GM12873 (cell line): ENCODE measurements at regions not wholly inside any gene's neighbourhood (a gene's known extent, or its start where the extent isn't known, plus 50 kb on each side); places are given as distances from the start of the nearest gene placed in this dataset.

ENCODE experiments used
- CTCF ChIP-seq: IDR thresholded peaks from 2 replicates; pipeline ENCODE4 v1.5.1; 2012; ENCODE audit warnings: low read depth, mild to moderate bottlenecking, moderate library complexity, low read length, control low read depth; ENCODE audit not compliant: insufficient read depth; ENCODE audit errors: missing control alignments

- TF ChIP-seq CTCF, result no peak
Observed at GRCh38 chr5:90312027-90312426, 97.5 kb downstream of the CETN3 start.

- TF ChIP-seq CTCF, result no peak
Observed at GRCh38 chr5:90311401-90311800, 98.2 kb downstream of the CETN3 start.

GRCh38 chr5:90308787-90309585, 100.6 kb downstream of the CETN3 start:
- TF ChIP-seq CTCF, result no peak

GRCh38 chr5:90307782-90308181, 101.8 kb downstream of the CETN3 start:
- TF ChIP-seq CTCF, result no peak

GRCh38 chr5:90307322-90307721, 102.2 kb downstream of the CETN3 start:
- TF ChIP-seq CTCF, result no peak

GRCh38 chr5:90306613-90307012, 102.9 kb downstream of the CETN3 start:
- no peak for TF ChIP-seq CTCF

GRCh38 chr5:90305041-90305720, 104.4 kb downstream of the CETN3 start:
- TF ChIP-seq CTCF, result no peak
